Skeletal muscle cell (primary cell): ENCODE measurements at regions not wholly inside any gene's neighbourhood (a gene's known extent, or its start where the extent isn't known, plus 50 kb on each side); places are given as distances from the start of the nearest gene placed in this dataset.

ENCODE experiments used
- DNase-seq: peaks from one replicate; pipeline ENCODE4 v3.0.0-alpha.2; 2010; ENCODE audit warnings: low read depth
- H3K4me3 ChIP-seq: 2 replicates; pipeline ENCODE4 v1.5.1; 2011; ENCODE audit warnings: low read depth, mild to moderate bottlenecking, control low read depth, low read length, moderate library complexity

GRCh38 chr12:30067146-30067545 is 283.4 kb upstream of the TMTC1 start:
- no peak overlapping the region for H3K4me3 ChIP-seq
- DNase-seq: peak; percentile 62

- H3K4me3 ChIP-seq: no peak overlapping the region
- DNase-seq: no peak
These were observed 281.2 kb upstream of the TMTC1 start for GRCh38 chr12:30064906-30065305.

GRCh38 chr12:30063435-30063945 is 279.7 kb upstream of the TMTC1 start:
- H3K4me3 ChIP-seq: no peak overlapping the region
- no peak for DNase-seq

- no peak overlapping the region for H3K4me3 ChIP-seq
- no peak for DNase-seq
These were observed 264.6 kb upstream of the TMTC1 start for GRCh38 chr12:30048371-30048770.

- peak; percentile 48 for DNase-seq
- no peak overlapping the region for H3K4me3 ChIP-seq
These were observed 263.9 kb upstream of the TMTC1 start for GRCh38 chr12:30047516-30048254.

GRCh38 chr12:30046376-30046775 is 262.6 kb upstream of the TMTC1 start:
- DNase-seq: no peak
- H3K4me3 ChIP-seq: no peak overlapping the region

- DNase-seq: no peak
- H3K4me3 ChIP-seq: no peak overlapping the region
These were observed 261.4 kb upstream of the TMTC1 start for GRCh38 chr12:30045171-30045570.

- H3K4me3 ChIP-seq: no peak overlapping the region
- DNase-seq: no peak
These were observed 260.5 kb upstream of the TMTC1 start for GRCh38 chr12:30044206-30044605.

- DNase-seq: no peak
- no peak overlapping the region for H3K4me3 ChIP-seq
These were observed 259.6 kb upstream of the TMTC1 start for GRCh38 chr12:30043151-30043847.

- DNase-seq: no peak
These were observed 257.4 kb upstream of the TMTC1 start for GRCh38 chr12:30041096-30041495.

GRCh38 chr12:30030693-30031374 is 247.1 kb upstream of the TMTC1 start:
- H3K4me3 ChIP-seq: no peak overlapping the region
- DNase-seq: no peak

More at GRCh38 chr12:30041096-30041495, 257.4 kb upstream of the TMTC1 start:
- H3K4me3 ChIP-seq: no peak overlapping the region

GRCh38 chr12:30026621-30027234 is 243.0 kb upstream of the TMTC1 start:
- DNase-seq: peak; percentile 18
- no peak overlapping the region for H3K4me3 ChIP-seq

- DNase-seq: no peak
- H3K4me3 ChIP-seq: no peak overlapping the region
These were observed 241.6 kb upstream of the TMTC1 start for GRCh38 chr12:30025317-30025716.

GRCh38 chr12:30023186-30023585 is 239.4 kb upstream of the TMTC1 start:
- H3K4me3 ChIP-seq: no peak overlapping the region
- no peak for DNase-seq

- DNase-seq: peak; percentile 69
- no peak overlapping the region for H3K4me3 ChIP-seq
These were observed 237.5 kb upstream of the TMTC1 start for GRCh38 chr12:30021051-30021833.

- no peak for DNase-seq
- no peak overlapping the region for H3K4me3 ChIP-seq
These were observed 235.8 kb upstream of the TMTC1 start for GRCh38 chr12:30019366-30020140.

- H3K4me3 ChIP-seq: no peak overlapping the region
- no peak for DNase-seq
These were observed 232.9 kb upstream of the TMTC1 start for GRCh38 chr12:30016540-30017055.

GRCh38 chr12:30015631-30016337 is 232.0 kb upstream of the TMTC1 start:
- H3K4me3 ChIP-seq: no peak overlapping the region
- no peak for DNase-seq
